H9 (cell line): ENCODE measurements at regions not wholly inside any gene's neighbourhood (a gene's known extent, or its start where the extent isn't known, plus 50 kb on each side); places are given as distances from the start of the nearest gene placed in this dataset.

Experiments used
- DNase-seq: peaks from one replicate; pipeline ENCODE4 v3.0.0-alpha.2; 2017
- H2AFZ ChIP-seq: one replicate; pipeline ENCODE4 v1.6.1; 2013; ENCODE audit warnings: mild to moderate bottlenecking, low read length, control low read depth, moderate library complexity
- H2AK5ac ChIP-seq: 2 replicates; pipeline ENCODE4 v1.6.1; 2013; ENCODE audit warnings: low read length, control low read depth, mixed read lengths; ENCODE audit not compliant: insufficient read length
- H2BK120ac ChIP-seq: one replicate; pipeline ENCODE4 v1.6.1; 2013; ENCODE audit warnings: low read depth, mild to moderate bottlenecking, low read length, control low read depth, inconsistent platforms; ENCODE audit not compliant: poor library complexity, severe bottlenecking
- H2BK12ac ChIP-seq: 2 replicates; pipeline ENCODE4 v1.6.1; 2013; ENCODE audit warnings: low read length, control low read depth, mixed read lengths, low read depth; ENCODE audit not compliant: insufficient read length
- H2BK15ac ChIP-seq: 2 replicates; pipeline ENCODE4 v1.6.1; 2013; ENCODE audit warnings: low read depth, low read length, control low read depth
- H2BK20ac ChIP-seq: one replicate; pipeline ENCODE4 v1.6.1; 2013; ENCODE audit warnings: low read depth, mild to moderate bottlenecking, low read length, control low read depth, inconsistent platforms; ENCODE audit not compliant: poor library complexity, severe bottlenecking
- H2BK5ac ChIP-seq: 2 replicates; pipeline ENCODE4 v1.6.1; 2013; ENCODE audit warnings: low read length, control low read depth, mixed read lengths; ENCODE audit not compliant: insufficient read length
- H3K14ac ChIP-seq: 2 replicates; pipeline ENCODE4 v1.6.1; 2013; ENCODE audit warnings: low read length, control low read depth; ENCODE audit not compliant: insufficient read depth
- H3K18ac ChIP-seq: 2 replicates; pipeline ENCODE4 v1.6.1; 2013; ENCODE audit warnings: low read depth, mild to moderate bottlenecking, mixed read lengths, low read length, control low read depth; ENCODE audit not compliant: insufficient read length
- H3K23ac ChIP-seq: 2 replicates; pipeline ENCODE4 v1.6.1; 2013; ENCODE audit warnings: low read length, control low read depth, mixed read lengths, low read depth; ENCODE audit not compliant: insufficient read length
- H3K23me2 ChIP-seq: 2 replicates; pipeline ENCODE4 v1.6.1; 2013; ENCODE audit warnings: low read depth, mild to moderate bottlenecking, mixed read lengths, low read length, control low read depth; ENCODE audit not compliant: insufficient read length, poor library complexity, severe bottlenecking
- H3K27ac ChIP-seq: 2 replicates; pipeline ENCODE4 v1.5.1; 2013; ENCODE audit warnings: low read length, control low read depth, mixed read lengths, low read depth; ENCODE audit not compliant: insufficient read length
- H3K27me3 ChIP-seq: 2 replicates; pipeline ENCODE4 v1.6.1; 2013; ENCODE audit warnings: low read length, control low read depth, inconsistent platforms; ENCODE audit not compliant: insufficient read depth
- H3K4ac ChIP-seq: 2 replicates; pipeline ENCODE4 v1.6.1; 2013; ENCODE audit warnings: low read depth, mild to moderate bottlenecking, control low read depth, inconsistent platforms, low read length, moderate library complexity
- H3K4me1 ChIP-seq: 2 replicates; pipeline ENCODE4 v1.6.1; 2013; ENCODE audit warnings: low read length, control low read depth, inconsistent platforms; ENCODE audit not compliant: insufficient read depth
- H3K4me2 ChIP-seq: 2 replicates; pipeline ENCODE4 v1.6.1; 2013; ENCODE audit warnings: low read length, control low read depth, mixed read lengths; ENCODE audit not compliant: insufficient read length, insufficient read depth
- H3K56ac ChIP-seq: 2 replicates; pipeline ENCODE4 v1.6.1; 2013; ENCODE audit warnings: low read depth, mild to moderate bottlenecking, mixed read lengths, low read length, control low read depth; ENCODE audit not compliant: insufficient read length
- H3K79me1 ChIP-seq: 2 replicates; pipeline ENCODE4 v1.6.1; 2013; ENCODE audit warnings: low read depth, mild to moderate bottlenecking, moderate library complexity, low read length, control low read depth, inconsistent platforms; ENCODE audit not compliant: insufficient read depth, poor library complexity, severe bottlenecking
- H3K79me2 ChIP-seq: 2 replicates; pipeline ENCODE4 v1.6.1; 2013; ENCODE audit warnings: low read length, control low read depth, inconsistent platforms; ENCODE audit not compliant: insufficient read depth
- H3K9ac ChIP-seq: 2 replicates; pipeline ENCODE4 v1.6.1; 2013; ENCODE audit warnings: low read length, control low read depth, mixed read lengths; ENCODE audit not compliant: insufficient read length; ENCODE audit errors: extremely low read depth
- H3K9me3 ChIP-seq: one replicate; pipeline ENCODE4 v1.6.1; 2013; ENCODE audit warnings: low read depth, low read length, inconsistent platforms; ENCODE audit not compliant: control insufficient read depth
- H3T11ph ChIP-seq: one replicate; pipeline ENCODE4 v1.6.1; 2013; ENCODE audit warnings: mild to moderate bottlenecking, low read length, control low read depth, inconsistent platforms
- H4K20me1 ChIP-seq: one replicate; pipeline ENCODE4 v1.6.1; 2013; ENCODE audit not compliant: control insufficient read depth, insufficient read length, insufficient read depth
- H4K5ac ChIP-seq: 2 replicates; pipeline ENCODE4 v1.6.1; 2013; ENCODE audit warnings: low read depth, mild to moderate bottlenecking, mixed read lengths, low read length, control low read depth; ENCODE audit not compliant: insufficient read length
- H4K8ac ChIP-seq: replicated peaks from 2 replicates; pipeline ENCODE4 v1.6.1; 2013; ENCODE audit warnings: low read length, control low read depth, mixed read lengths, low read depth; ENCODE audit not compliant: insufficient read length
- H4K91ac ChIP-seq: 2 replicates; pipeline ENCODE4 v1.6.1; 2013; ENCODE audit warnings: low read depth, mild to moderate bottlenecking, moderate library complexity, mixed read lengths, low read length, control low read depth; ENCODE audit not compliant: insufficient read length
- H3K27ac Mint-ChIP-seq, 3 experiments: 2 replicates in 2 of 3; 3 replicates in 1 of 3; pipeline ENCODE4 v1.8.0; 2020 to 2021; ENCODE audit warnings: mixed read lengths in 3 of 3, mild to moderate bottlenecking in 1 of 3, moderate library complexity in 1 of 3
- H3K27me3 Mint-ChIP-seq: 2 replicates; pipeline ENCODE4 v1.8.0; 2021; ENCODE audit warnings: low read depth, mild to moderate bottlenecking, moderate library complexity, mixed read lengths
- H3K36me3 Mint-ChIP-seq, 3 experiments: 2 replicates in 2 of 3; 3 replicates in 1 of 3; pipeline ENCODE4 v1.8.0; 2020 to 2021; ENCODE audit warnings: low read depth in 3 of 3, mixed read lengths in 3 of 3; ENCODE audit not compliant: insufficient read depth in 1 of 3
- H3K4me1 Mint-ChIP-seq, 2 experiments: 2 replicates each; pipeline ENCODE4 v1.8.0; 2020; ENCODE audit warnings: mixed read lengths in 2 of 2
- H3K4me3 Mint-ChIP-seq, 2 experiments: 2 replicates in 1 of 2; 3 replicates in 1 of 2; pipeline ENCODE4 v1.8.0; 2020 to 2021; ENCODE audit warnings: mild to moderate bottlenecking in 2 of 2, mixed read lengths in 2 of 2, moderate library complexity in 1 of 2
- H3K9me3 Mint-ChIP-seq, 2 experiments: 2 replicates in 1 of 2; 3 replicates in 1 of 2; pipeline ENCODE4 v1.8.0; 2020; ENCODE audit warnings: mild to moderate bottlenecking in 2 of 2, mixed read lengths in 2 of 2, moderate library complexity in 1 of 2
- WGBS: extraction: QIAGEN DNeasy Blood & Tissue Kit; methylation state at CpG from one replicate; pipeline ENCODE4 v1.1.7; 2013; ENCODE audit warnings: missing lambda C conversion rate, low lambda C conversion rate, mixed read lengths; ENCODE audit not compliant: insufficient read length; ENCODE audit errors: extremely low coverage; 5-methylcytosine and 5-hydroxymethylcytosine counted together
- TF ChIP-seq, protein P1 (sequence below): fragments of 200-600 bp; sonication (generic); conservative IDR thresholded peaks from 3 replicates; pipeline ENCODE4 v1.8.0; 2021; ENCODE audit warnings: antibody characterized with exemption, mild to moderate bottlenecking

DNA sequence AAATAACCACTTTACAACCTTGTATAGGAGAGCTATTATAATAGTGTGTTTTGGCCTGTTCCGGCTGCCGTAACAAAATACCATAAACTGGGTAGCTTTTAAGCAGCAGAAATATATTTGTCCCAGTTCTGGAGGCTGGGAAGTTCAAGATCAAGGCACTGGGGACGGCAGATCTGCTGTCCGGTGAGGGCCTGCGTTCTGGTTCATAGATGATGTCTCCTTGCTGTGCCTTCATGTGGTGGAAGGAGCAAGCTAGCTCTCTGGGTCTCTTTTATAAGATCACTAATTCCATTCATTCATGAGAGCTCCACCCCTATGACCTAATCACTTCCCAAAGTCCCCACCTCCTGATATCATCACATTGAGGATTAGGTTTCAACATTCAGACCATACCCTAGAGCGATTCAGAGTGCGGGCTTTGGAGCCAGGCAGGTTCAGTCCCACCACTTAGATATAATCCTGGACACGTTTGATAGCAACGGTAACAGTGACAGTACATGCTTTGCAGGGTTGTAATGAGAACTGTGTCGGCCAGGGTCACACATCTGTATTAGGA is 76.2 kb upstream of the ZFHX3 start:
- Histone ChIP-seq H3K9ac (no peak overlapping the region), H3K23me2 (no peaks in the 10 kb centered on the region), H4K5ac (no peak overlapping the region), H3K23ac (no peak overlapping the region), H2BK15ac (no peak overlapping the region), H4K8ac (no peak overlapping the region), H2BK20ac (no peak overlapping the region), H3K79me1 (no peaks in the 10 kb centered on the region), H3K79me2 (no peaks in the 10 kb centered on the region), H2BK12ac (no peak overlapping the region), H4K91ac (no peak overlapping the region), H3K14ac (no peak overlapping the region), H3K27ac (no peak overlapping the region), H3K9me3 (no peaks in the 10 kb centered on the region), H3T11ph (no peak overlapping the region), H3K18ac (no peak overlapping the region), H4K20me1 (no peaks in the 10 kb centered on the region), H3K27me3 (no peaks in the 10 kb centered on the region), H3K4me2 (no peak overlapping the region), H2BK120ac (no peak overlapping the region), H2BK5ac (no peak overlapping the region), H3K4me1 (no peaks in the 10 kb centered on the region), H2AK5ac (no peak overlapping the region), H3K4ac (no peak overlapping the region), H3K56ac (no peak overlapping the region), H2AFZ (no peak overlapping the region)
- Mint-ChIP-seq H3K4me3 (no peak overlapping the region), H3K9me3 (peaks cover 0 to 8% of the 10 kb centered on the region in 2 experiments; a peak in 1 of 5 replicates), H3K4me1 (peaks cover 4 to 6% of the 10 kb centered on the region in 2 experiments; a peak in 2 of 4 replicates), H3K36me3 (no peaks in the 10 kb centered on the region; a peak in 1 of 7 replicates), H3K27ac (no peak overlapping the region), H3K27me3 (peaks cover 39% of the 10 kb centered on the region)
- WGBS = no CpG with 5 or more reads among the region's 10 CpGs
- no peak for DNase-seq
- TF ChIP-seq, protein P1, sequence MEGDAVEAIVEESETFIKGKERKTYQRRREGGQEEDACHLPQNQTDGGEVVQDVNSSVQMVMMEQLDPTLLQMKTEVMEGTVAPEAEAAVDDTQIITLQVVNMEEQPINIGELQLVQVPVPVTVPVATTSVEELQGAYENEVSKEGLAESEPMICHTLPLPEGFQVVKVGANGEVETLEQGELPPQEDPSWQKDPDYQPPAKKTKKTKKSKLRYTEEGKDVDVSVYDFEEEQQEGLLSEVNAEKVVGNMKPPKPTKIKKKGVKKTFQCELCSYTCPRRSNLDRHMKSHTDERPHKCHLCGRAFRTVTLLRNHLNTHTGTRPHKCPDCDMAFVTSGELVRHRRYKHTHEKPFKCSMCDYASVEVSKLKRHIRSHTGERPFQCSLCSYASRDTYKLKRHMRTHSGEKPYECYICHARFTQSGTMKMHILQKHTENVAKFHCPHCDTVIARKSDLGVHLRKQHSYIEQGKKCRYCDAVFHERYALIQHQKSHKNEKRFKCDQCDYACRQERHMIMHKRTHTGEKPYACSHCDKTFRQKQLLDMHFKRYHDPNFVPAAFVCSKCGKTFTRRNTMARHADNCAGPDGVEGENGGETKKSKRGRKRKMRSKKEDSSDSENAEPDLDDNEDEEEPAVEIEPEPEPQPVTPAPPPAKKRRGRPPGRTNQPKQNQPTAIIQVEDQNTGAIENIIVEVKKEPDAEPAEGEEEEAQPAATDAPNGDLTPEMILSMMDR = no peak
